ENCODE measurements at regions not wholly inside any gene's neighbourhood (a gene's known extent, or its start where the extent isn't known, plus 50 kb on each side); places are given as distances from the start of the nearest gene placed in this dataset.

- Histone ChIP-seq H3K36me3 (no peaks in the 10 kb centered on the region), H3K9me3 (no peaks in the 10 kb centered on the region), H3K4me3 (no peak overlapping the region), H3K4me1 (no peaks in the 10 kb centered on the region), H3K27ac (no peak overlapping the region), H3K27me3 (no peaks in the 10 kb centered on the region)
- intact Hi-C loops (cut with DNase I), result no loop called here
- TF ChIP-seq, protein P1, sequence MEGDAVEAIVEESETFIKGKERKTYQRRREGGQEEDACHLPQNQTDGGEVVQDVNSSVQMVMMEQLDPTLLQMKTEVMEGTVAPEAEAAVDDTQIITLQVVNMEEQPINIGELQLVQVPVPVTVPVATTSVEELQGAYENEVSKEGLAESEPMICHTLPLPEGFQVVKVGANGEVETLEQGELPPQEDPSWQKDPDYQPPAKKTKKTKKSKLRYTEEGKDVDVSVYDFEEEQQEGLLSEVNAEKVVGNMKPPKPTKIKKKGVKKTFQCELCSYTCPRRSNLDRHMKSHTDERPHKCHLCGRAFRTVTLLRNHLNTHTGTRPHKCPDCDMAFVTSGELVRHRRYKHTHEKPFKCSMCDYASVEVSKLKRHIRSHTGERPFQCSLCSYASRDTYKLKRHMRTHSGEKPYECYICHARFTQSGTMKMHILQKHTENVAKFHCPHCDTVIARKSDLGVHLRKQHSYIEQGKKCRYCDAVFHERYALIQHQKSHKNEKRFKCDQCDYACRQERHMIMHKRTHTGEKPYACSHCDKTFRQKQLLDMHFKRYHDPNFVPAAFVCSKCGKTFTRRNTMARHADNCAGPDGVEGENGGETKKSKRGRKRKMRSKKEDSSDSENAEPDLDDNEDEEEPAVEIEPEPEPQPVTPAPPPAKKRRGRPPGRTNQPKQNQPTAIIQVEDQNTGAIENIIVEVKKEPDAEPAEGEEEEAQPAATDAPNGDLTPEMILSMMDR (IDR thresholded peaks at IDR 0.05), result no peak
- DNase-seq, result no peak
- no peak for ATAC-seq
These were observed 145.4 kb downstream of the C12orf50 start for GRCh38 chr12:87883806-87884205.

- DNase-seq (no peak), ATAC-seq (no peak)
- TF ChIP-seq, protein P1 (IDR thresholded peaks at IDR 0.05), result no peak
- no peaks in the 10 kb centered on the region for H3K27me3 ChIP-seq
- no peak overlapping the region for H3K4me3 ChIP-seq
- intact Hi-C loops (cut with DNase I), result no loop called here
- H3K36me3 ChIP-seq, result no peaks in the 10 kb centered on the region
- no peaks in the 10 kb centered on the region for H3K4me1 ChIP-seq
- H3K27ac ChIP-seq, result no peak overlapping the region
- no peaks in the 10 kb centered on the region for H3K9me3 ChIP-seq
These were observed 150.1 kb downstream of the C12orf50 start for GRCh38 chr12:87879141-87879540.

DNA sequence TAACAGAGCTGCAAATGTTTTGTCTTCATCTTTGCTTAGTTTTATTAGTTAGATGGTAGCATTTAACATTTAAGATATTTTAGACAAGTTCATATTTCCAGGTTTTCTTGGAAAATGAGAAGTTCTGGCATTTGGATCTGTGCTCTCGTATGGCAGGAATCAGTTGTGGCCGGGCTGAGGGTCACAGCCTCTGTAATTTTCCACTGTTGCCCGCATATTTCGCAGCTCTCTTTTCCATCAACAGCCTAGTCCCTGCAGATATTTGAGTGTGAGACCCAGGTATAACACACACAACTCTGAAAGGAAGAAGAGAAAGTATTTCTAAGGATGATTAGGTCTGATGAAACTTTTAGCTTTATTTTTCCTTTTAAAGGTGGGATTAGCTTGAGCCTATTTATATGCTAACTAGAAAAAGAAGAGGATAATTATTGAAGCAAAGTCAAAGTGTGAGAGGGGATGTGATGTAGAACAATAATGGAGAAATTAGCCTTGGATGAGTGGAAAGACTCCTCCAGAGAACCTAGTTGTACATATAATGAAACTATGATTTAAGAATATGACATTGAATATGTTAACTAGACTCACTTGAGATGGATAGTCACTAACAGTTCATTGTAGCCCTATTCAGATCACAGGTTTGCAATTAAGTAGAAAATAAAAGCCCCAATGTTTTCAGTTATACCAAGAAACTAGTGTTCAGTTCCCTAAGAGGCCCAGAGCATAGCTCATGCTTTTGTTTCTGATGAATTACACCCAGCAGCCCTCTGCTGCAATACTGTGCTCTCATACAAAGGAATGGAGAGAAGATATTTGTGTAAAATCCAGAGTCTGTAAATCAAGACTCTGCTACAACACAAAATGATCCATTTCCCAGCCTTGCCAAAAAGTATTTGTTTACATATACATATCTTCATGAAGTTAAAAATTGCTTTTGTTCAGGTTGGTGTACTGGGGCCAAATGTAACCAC, 158.4 kb downstream of the C12orf50 start:
- no peaks in the 10 kb centered on the region for H3K36me3 ChIP-seq
- intact Hi-C loops (cut with DNase I), result no loop called here

GRCh38 chr12:87870061-87870460, 159.1 kb downstream of the C12orf50 start:
- Histone ChIP-seq H3K4me3 (no peak overlapping the region), H3K27ac (no peak overlapping the region), H3K27me3 (no peaks in the 10 kb centered on the region), H3K9me3 (no peaks in the 10 kb centered on the region), H3K4me1 (no peaks in the 10 kb centered on the region), H3K36me3 (no peaks in the 10 kb centered on the region)
- no peak for ATAC-seq
- no peak for DNase-seq
- intact Hi-C loops (cut with DNase I), result no loop called here
- TF ChIP-seq, protein P1 (IDR thresholded peaks at IDR 0.05), result no peak

More for the DNA sequence above, 158.4 kb downstream of the C12orf50 start:
- no peaks in the 10 kb centered on the region for H3K4me1 ChIP-seq
- ATAC-seq (no peak), DNase-seq (no peak)
- no peak overlapping the region for H3K4me3 ChIP-seq
- no peaks in the 10 kb centered on the region for H3K27me3 ChIP-seq
- no peaks in the 10 kb centered on the region for H3K9me3 ChIP-seq
- TF ChIP-seq, protein P1 (IDR thresholded peaks at IDR 0.05), result no peak
- H3K27ac ChIP-seq, result no peak overlapping the region

DNA sequence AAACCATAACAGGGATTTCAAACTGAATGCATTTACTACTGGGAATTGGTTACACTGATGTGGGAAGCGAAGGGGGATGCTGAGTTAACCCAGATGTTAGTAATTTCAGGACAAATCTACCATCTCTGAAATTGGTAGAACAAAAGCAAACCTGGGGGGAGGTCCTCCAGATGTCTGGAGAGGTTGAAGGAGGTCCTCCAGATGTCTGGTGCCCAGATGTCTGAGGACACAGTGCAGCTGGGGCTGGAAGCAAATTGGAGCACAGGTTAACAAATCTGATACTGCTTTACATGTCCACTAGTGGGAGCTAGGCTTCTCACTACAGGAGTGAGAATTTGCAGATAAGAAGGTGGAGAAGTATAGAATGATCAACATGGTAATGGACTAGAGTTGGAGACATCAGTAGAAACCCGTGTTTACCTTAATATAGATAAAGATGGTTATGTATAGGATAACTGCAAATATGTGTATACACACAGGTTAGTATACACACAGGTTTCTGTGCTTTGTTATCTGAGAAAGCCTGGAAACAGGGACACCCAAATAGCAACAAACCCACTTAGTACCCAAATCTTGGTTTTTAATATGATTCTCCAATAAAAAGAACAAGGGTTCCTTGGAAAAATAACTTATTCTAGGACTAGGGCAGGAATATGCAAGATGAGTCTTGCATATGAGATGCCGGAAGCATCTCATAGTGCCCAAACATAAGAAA, 162.5 kb downstream of the C12orf50 start:
- intact Hi-C loops (cut with DNase I), result no loop called here
- H3K27ac ChIP-seq, result no peak overlapping the region
- ATAC-seq, result peak; percentile 54
- no peaks in the 10 kb centered on the region for H3K9me3 ChIP-seq
- DNase-seq, result no peak
- H3K36me3 ChIP-seq, result no peaks in the 10 kb centered on the region
- TF ChIP-seq, protein P1 (IDR thresholded peaks at IDR 0.05), result peak; percentile 20
- H3K27me3 ChIP-seq, result no peaks in the 10 kb centered on the region
- no peak overlapping the region for H3K4me3 ChIP-seq
- H3K4me1 ChIP-seq, result no peaks in the 10 kb centered on the region

Measured in upper lobe of right lung (tissue), 1 donor.